HEK293 (cell line): ENCODE measurements at regions not wholly inside any gene's neighbourhood (a gene's known extent, or its start where the extent isn't known, plus 50 kb on each side); places are given as distances from the start of the nearest gene placed in this dataset.

Source experiments
- CTCF ChIA-PET: fragments of 350-600 bp; formaldehyde crosslinking; extraction: SDS; loops from one replicate; lab custom pipeline; 2021; ENCODE audit warnings: antibody characterized with exemption; lab: Yijun Ruan, JAX
- POLR2A ChIA-PET: fragments of 300-600 bp; formaldehyde crosslinking; extraction: SDS; loops from one replicate; lab custom pipeline; 2020; ENCODE audit warnings: antibody characterized with exemption, inconsistent platforms; lab: Yijun Ruan, JAX
- H3K27ac ChIP-seq: fragments of 200-500 bp; sonication (Bioruptor generic); 2 replicates; pipeline ENCODE4 v1.5.1; 2014; ENCODE audit warnings: low read depth, low read length, control low read depth, inconsistent platforms; ENCODE audit errors: extremely low read depth
- H3K36me3 ChIP-seq, 2 experiments: fragments of 200-500 bp in 1 of 2; sonication (Bioruptor generic) in 1 of 2; 1 replicate in 1 of 2; 2 replicates in 1 of 2; pipeline ENCODE4 v1.5.1; 2014 to 2017; ENCODE audit warnings: inconsistent platforms in 2 of 2, low read length in 2 of 2; ENCODE audit not compliant: control insufficient read depth in 2 of 2, insufficient read depth in 1 of 2
- H3K4me1 ChIP-seq: fragments of 200-500 bp; sonication (Bioruptor generic); 2 replicates; pipeline ENCODE4 v1.5.1; 2014; ENCODE audit warnings: mild to moderate bottlenecking, low read length, inconsistent platforms; ENCODE audit not compliant: control insufficient read depth, insufficient read depth
- H3K4me3 ChIP-seq: 2 replicates; pipeline ENCODE4 v1.5.1; 2011; ENCODE audit warnings: low read depth, mild to moderate bottlenecking, control low read depth, low read length, moderate library complexity
- H3K9me3 ChIP-seq: fragments of 200-500 bp; sonication (Bioruptor generic); 2 replicates; pipeline ENCODE4 v1.5.1; 2014; ENCODE audit warnings: low read depth, low read length, inconsistent platforms; ENCODE audit not compliant: control insufficient read depth, insufficient read depth
- IKZF3 ChIP-seq: fragments of 450-650 bp; IDR thresholded peaks from 2 replicates; pipeline ENCODE4 v1.5.0; 2018; ENCODE audit warnings: missing biosample characterization, mild to moderate bottlenecking, missing genetic modification characterization, moderate library complexity
- PRDM10 ChIP-seq: fragments of 450-650 bp; formaldehyde crosslinking; IDR thresholded peaks from 2 replicates; pipeline ENCODE4 v1.5.1; 2016; ENCODE audit warnings: missing biosample characterization, missing genetic modification characterization
- PRDM6 ChIP-seq: fragments of 450-650 bp; formaldehyde crosslinking; IDR thresholded peaks from 2 replicates; pipeline ENCODE4 v1.5.1; 2017; ENCODE audit warnings: missing biosample characterization, missing genetic modification characterization
- RBAK ChIP-seq: fragments of 450-650 bp; formaldehyde crosslinking; IDR thresholded peaks from 2 replicates; pipeline ENCODE4 v1.5.1; 2016; ENCODE audit warnings: missing biosample characterization, missing genetic modification characterization
- SP7 ChIP-seq: fragments of 450-650 bp; formaldehyde crosslinking; IDR thresholded peaks from 2 replicates; pipeline ENCODE4 v1.5.1; 2016; ENCODE audit warnings: missing biosample characterization, missing genetic modification characterization
- TRIM28 ChIP-seq: IDR thresholded peaks from 2 replicates; pipeline ENCODE4 v1.6.1; 2011; ENCODE audit warnings: low read length, control low read depth, borderline replicate concordance
- ZEB2 ChIP-seq: fragments of 450-650 bp; formaldehyde crosslinking; IDR thresholded peaks from 2 replicates; pipeline ENCODE4 v1.5.1; 2016; ENCODE audit warnings: missing biosample characterization, missing genetic modification characterization
- ZNF10 ChIP-seq: fragments of 450-650 bp; formaldehyde crosslinking; IDR thresholded peaks from 2 replicates; pipeline ENCODE4 v1.5.1; 2017; ENCODE audit warnings: missing biosample characterization, missing genetic modification characterization
- ZNF133 ChIP-seq: fragments of 450-650 bp; formaldehyde crosslinking; IDR thresholded peaks from 2 replicates; pipeline ENCODE4 v1.5.1; 2016; ENCODE audit warnings: missing biosample characterization, missing genetic modification characterization
- ZNF155 ChIP-seq: fragments of 450-650 bp; formaldehyde crosslinking; IDR thresholded peaks from 2 replicates; pipeline ENCODE4 v1.5.1; 2016; ENCODE audit warnings: missing biosample characterization, missing genetic modification characterization
- ZNF2 ChIP-seq: fragments of 450-650 bp; formaldehyde crosslinking; IDR thresholded peaks from 2 replicates; pipeline ENCODE4 v1.5.1; 2016; ENCODE audit warnings: missing biosample characterization, missing genetic modification characterization
- ZNF341 ChIP-seq: fragments of 450-650 bp; formaldehyde crosslinking; IDR thresholded peaks from 2 replicates; pipeline ENCODE4; 2016; ENCODE audit warnings: low read depth, missing biosample characterization, missing genetic modification characterization
- ZNF521 ChIP-seq: fragments of 450-650 bp; formaldehyde crosslinking; IDR thresholded peaks from 2 replicates; pipeline ENCODE4 v1.5.1; 2017; ENCODE audit warnings: missing biosample characterization, mild to moderate bottlenecking, missing genetic modification characterization
- ZNF571 ChIP-seq: fragments of 450-650 bp; formaldehyde crosslinking; IDR thresholded peaks from 2 replicates; pipeline ENCODE4 v1.5.0; 2017; ENCODE audit warnings: missing biosample characterization, missing genetic modification characterization
- ZNF600 ChIP-seq: fragments of 450-650 bp; formaldehyde crosslinking; IDR thresholded peaks from 2 replicates; pipeline ENCODE4 v1.5.1; 2016; ENCODE audit warnings: missing biosample characterization, missing genetic modification characterization
- ZNF777 ChIP-seq: fragments of 450-650 bp; formaldehyde crosslinking; IDR thresholded peaks from 2 replicates; pipeline ENCODE4 v1.5.1; 2017; ENCODE audit warnings: missing biosample characterization, missing genetic modification characterization, borderline replicate concordance
- ZNF830 ChIP-seq: fragments of 450-650 bp; IDR thresholded peaks from 2 replicates; pipeline ENCODE4 v1.5.0; 2018; ENCODE audit warnings: missing biosample characterization, missing genetic modification characterization, low read depth, mild to moderate bottlenecking, moderate library complexity
- TF ChIP-seq, protein P1 (sequence below): fragments of 450-650 bp; formaldehyde crosslinking; optimal IDR thresholded peaks from 2 replicates; pipeline ENCODE3; 2016; ENCODE audit warnings: missing biosample characterization, mild to moderate bottlenecking, missing genetic modification characterization

DNA sequence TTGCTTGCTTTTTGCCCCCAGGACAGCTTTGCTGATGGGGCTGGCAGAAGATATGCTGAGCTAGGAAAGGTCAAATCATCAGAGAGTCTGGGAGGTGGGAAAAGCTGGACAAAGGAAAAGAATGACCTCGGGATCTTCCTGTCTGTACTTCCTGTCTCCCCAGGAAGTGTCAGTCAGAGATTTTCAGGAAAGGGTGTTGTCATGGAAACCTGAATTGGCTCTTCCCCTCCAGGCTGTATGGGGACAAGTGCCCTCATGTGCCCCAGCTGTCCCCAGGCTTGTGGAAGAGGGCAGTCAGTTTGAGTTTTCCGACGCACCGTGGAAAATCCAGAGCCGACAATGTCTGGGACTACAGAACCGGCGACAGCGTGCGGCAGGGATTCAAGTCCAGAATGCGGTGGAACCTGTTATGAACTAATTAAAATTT, 122.7 kb upstream of the ZFHX3 start:
- TF ChIP-seq PRDM10 (no peak), ZNF777 (tag by site-specific recombination) (no peak), TRIM28 (no peak), RBAK (tag by site-specific recombination) (no peak), ZNF341 (no peak), ZEB2 (no peak), ZNF155 (tag by site-specific recombination) (no peak), IKZF3 (tag by site-specific recombination) (peak; percentile 43; the same call in 1 of the 2 replicates), ZNF830 (tag by site-specific recombination) (no peak), ZNF133 (tag by site-specific recombination) (no peak), ZNF600 (tag by site-specific recombination) (0 out of 2 replicates have a peak, but pooled peaks have one; percentile 14)
- TF ChIP-seq, protein P1, sequence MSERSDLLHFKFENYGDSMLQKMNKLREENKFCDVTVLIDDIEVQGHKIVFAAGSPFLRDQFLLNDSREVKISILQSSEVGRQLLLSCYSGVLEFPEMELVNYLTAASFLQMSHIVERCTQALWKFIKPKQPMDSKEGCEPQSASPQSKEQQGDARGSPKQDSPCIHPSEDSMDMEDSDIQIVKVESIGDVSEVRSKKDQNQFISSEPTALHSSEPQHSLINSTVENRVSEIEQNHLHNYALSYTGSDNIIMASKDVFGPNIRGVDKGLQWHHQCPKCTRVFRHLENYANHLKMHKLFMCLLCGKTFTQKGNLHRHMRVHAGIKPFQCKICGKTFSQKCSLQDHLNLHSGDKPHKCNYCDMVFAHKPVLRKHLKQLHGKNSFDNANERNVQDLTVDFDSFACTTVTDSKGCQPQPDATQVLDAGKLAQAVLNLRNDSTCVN (tag by site-specific recombination) = no peak
- Histone ChIP-seq H3K4me1 (peaks cover 28% of the 10 kb centered on the region), H3K36me3 (no peaks in the 10 kb centered on the region), H3K4me3 (no peak overlapping the region), H3K27ac (no peak overlapping the region), H3K9me3 (no peaks in the 10 kb centered on the region)
- ChIA-PET CTCF (interaction anchor here (1.0 kb wide), 2 partner anchors 9 to 46 kb away, joined by 3 to 5 read pairs; no protein-coding TSS in a partner anchor), POLR2A (no interaction called here)

- TF ChIP-seq PRDM10 (0 out of 2 replicates have a peak, but pooled peaks have one; percentile 19), PRDM6 (tag by site-specific recombination) (peak; percentile 76), ZNF2 (tag by site-specific recombination) (no peak), ZNF571 (no peak), ZNF10 (tag by site-specific recombination) (no peak), SP7 (peak; percentile 72), ZNF521 (tag by site-specific recombination) (no peak)
- H3K4me1 ChIP-seq = peaks cover 17% of the 10 kb centered on the region
- H3K36me3 ChIP-seq = no peaks in the 10 kb centered on the region
- H3K9me3 ChIP-seq = no peaks in the 10 kb centered on the region
- POLR2A ChIA-PET = interaction anchor here (0.5 kb wide), 1 partner anchor 10 kb away, joined by 6 read pairs; no protein-coding TSS in a partner anchor
- H3K27ac ChIP-seq = no peak overlapping the region
- CTCF ChIA-PET = interaction anchor here (0.6 to 0.7 kb wide), 2 partner anchors 73 to 175 kb away, joined by 3 to 4 read pairs; no protein-coding TSS in a partner anchor
- H3K4me3 ChIP-seq = no peak overlapping the region
These were observed 119.1 kb upstream of the ZFHX3 start for GRCh38 chr16:73166947-73167550.
